HG02938 (cell line): ENCODE measurements at regions not wholly inside any gene's neighbourhood (a gene's known extent, or its start where the extent isn't known, plus 50 kb on each side); places are given as distances from the start of the nearest gene placed in this dataset.
"Not testable (repeated sequence)": the region's sequence is repeated elsewhere in the genome, so short reads cannot be mapped to it uniquely, and the experiment has no call there.

Experiments used
- ATAC-seq: cut with Tn5 transposase; IDR thresholded peaks from one replicate; pipeline ENCODE4 v1.9.1; 2021; ENCODE audit warnings: mild to moderate bottlenecking, moderate library complexity; ENCODE audit not compliant: unreplicated experiment

- no peak for ATAC-seq
Measured at GRCh38 chr11:134659882-134660281, 247.8 kb upstream of the B3GAT1 start.

- no peak for ATAC-seq
Measured at GRCh38 chr11:134658481-134659225, 246.6 kb upstream of the B3GAT1 start.

GRCh38 chr11:134657631-134658030, 245.6 kb upstream of the B3GAT1 start:
- no peak for ATAC-seq

- ATAC-seq: no peak
Measured at GRCh38 chr11:134656861-134657540, 245.0 kb upstream of the B3GAT1 start.

- not testable (repeated sequence) for ATAC-seq
Measured at GRCh38 chr11:134656086-134656840, 244.2 kb upstream of the B3GAT1 start.

- ATAC-seq: no peak
Measured at GRCh38 chr11:134655189-134655989, 243.3 kb upstream of the B3GAT1 start.

GRCh38 chr11:134654161-134654915, 242.3 kb upstream of the B3GAT1 start:
- ATAC-seq: no peak

- ATAC-seq: no peak
Measured at GRCh38 chr11:134652586-134653255, 240.7 kb upstream of the B3GAT1 start.

- ATAC-seq: no peak
Measured at GRCh38 chr11:134647066-134647743, 235.2 kb upstream of the B3GAT1 start.

- no peak for ATAC-seq
Measured at GRCh38 chr11:134646561-134646960, 234.5 kb upstream of the B3GAT1 start.

- ATAC-seq: no peak
Measured at GRCh38 chr11:134645576-134645975, 233.5 kb upstream of the B3GAT1 start.

GRCh38 chr11:134644476-134645456, 232.7 kb upstream of the B3GAT1 start:
- ATAC-seq: no peak

GRCh38 chr11:134643115-134644012, 231.3 kb upstream of the B3GAT1 start:
- no peak for ATAC-seq

- ATAC-seq: no peak
Measured at GRCh38 chr11:134642206-134642605, 230.2 kb upstream of the B3GAT1 start.

- ATAC-seq: no peak
Measured at GRCh38 chr11:134640971-134641968, 229.2 kb upstream of the B3GAT1 start.

- no peak for ATAC-seq
Measured at GRCh38 chr11:134640536-134640935, 228.5 kb upstream of the B3GAT1 start.
